PC-9 (cell line): ENCODE measurements at regions not wholly inside any gene's neighbourhood (a gene's known extent, or its start where the extent isn't known, plus 50 kb on each side); places are given as distances from the start of the nearest gene placed in this dataset.

ENCODE experiments used
- BruUV-seq: library from RNA; stranded (reverse); fragments of 400-500 nt; replicated peaks from 2 replicates; lab custom pipeline; 2021; lab: Mats Ljungman, UMichigan
- CTCF ChIA-PET: fragments of 300-600 bp; sonication (Branson Sonifier 250); formaldehyde crosslinking; loops from one replicate; lab custom pipeline; 2022; ENCODE audit warnings: antibody characterized with exemption; lab: Charles Lee
- POLR2A ChIA-PET: fragments of 300-600 bp; sonication (Branson Sonifier 250); formaldehyde crosslinking; loops from one replicate; lab custom pipeline; 2022; ENCODE audit warnings: antibody characterized with exemption; ENCODE audit not compliant: unreplicated experiment; lab: Charles Lee
- DNase-seq, 2 experiments: peaks; one replicate each; pipeline versions ENCODE4 v3.0.0 to v3.0.0-alpha.2; 2015 to 2022; ENCODE audit warnings: mixed read lengths in 1 of 2
- H2AFZ ChIP-seq: fragments of 200-600 bp; sonication (generic); 2 replicates; pipeline ENCODE4 v1.8.1; 2017; ENCODE audit warnings: antibody characterized with exemption
- H3F3A ChIP-seq: fragments of 200-600 bp; sonication (generic); 2 replicates; pipeline ENCODE4 v1.8.1; 2017; ENCODE audit warnings: antibody characterized with exemption, mild to moderate bottlenecking, low read depth; ENCODE audit not compliant: insufficient read depth
- H3K27ac ChIP-seq: fragments of 200-600 bp; sonication (generic); 2 replicates; pipeline ENCODE4 v1.6.1; 2016; ENCODE audit warnings: mixed run types
- H3K27me3 ChIP-seq: fragments of 200-600 bp; sonication (generic); 2 replicates; pipeline ENCODE4 v1.6.1; 2016; ENCODE audit warnings: low read depth, mixed run types; ENCODE audit not compliant: insufficient read depth
- H3K36me3 ChIP-seq: fragments of 200-600 bp; sonication (generic); 2 replicates; pipeline ENCODE4 v1.6.1; 2016; ENCODE audit warnings: low read depth, mixed run types
- H3K4me1 ChIP-seq: fragments of 200-600 bp; sonication (generic); replicated peaks from 2 replicates; pipeline ENCODE4 v1.6.1; 2016; ENCODE audit warnings: mixed run types; ENCODE audit not compliant: insufficient read depth
- H3K4me2 ChIP-seq: fragments of 200-600 bp; sonication (generic); 2 replicates; pipeline ENCODE4 v1.6.1; 2017; ENCODE audit warnings: mixed run types
- H3K4me3 ChIP-seq: fragments of 200-600 bp; sonication (generic); 2 replicates; pipeline ENCODE4 v1.6.1; 2016; ENCODE audit warnings: mixed run types
- H3K79me2 ChIP-seq: fragments of 200-600 bp; sonication (generic); 2 replicates; pipeline ENCODE4 v1.6.1; 2017; ENCODE audit warnings: low read depth, mixed run types
- H3K9me2 ChIP-seq: fragments of 200-600 bp; sonication (generic); 2 replicates; pipeline ENCODE4 v1.8.1; 2017; ENCODE audit warnings: mild to moderate bottlenecking; ENCODE audit not compliant: insufficient read depth
- H3K9me3 ChIP-seq: fragments of 200-600 bp; sonication (generic); 2 replicates; pipeline ENCODE4 v1.8.1; 2016; ENCODE audit warnings: low read depth; ENCODE audit not compliant: insufficient read depth
- H4K20me1 ChIP-seq: fragments of 200-600 bp; sonication (generic); 2 replicates; pipeline ENCODE4 v1.8.1; 2017; ENCODE audit not compliant: insufficient read depth
- CTCF ChIP-seq: fragments of 200-600 bp; sonication (generic); conservative IDR thresholded peaks from 2 replicates; pipeline ENCODE4 v1.6.1; 2017; ENCODE audit warnings: mixed run types, antibody characterized with exemption, mild to moderate bottlenecking, moderate library complexity
- EZH2 ChIP-seq: fragments of 200-600 bp; sonication (generic); IDR thresholded peaks from 2 replicates; pipeline ENCODE4 v1.8.0; 2017; ENCODE audit warnings: antibody characterized with exemption, low read depth
- intact Hi-C: fragments of 100-400 bp; cut with micrococcal nuclease; formaldehyde crosslinking; loops from one replicate; pipeline ENCODE4 v1.10.0; 2022; ENCODE audit not compliant: unreplicated experiment

DNA sequence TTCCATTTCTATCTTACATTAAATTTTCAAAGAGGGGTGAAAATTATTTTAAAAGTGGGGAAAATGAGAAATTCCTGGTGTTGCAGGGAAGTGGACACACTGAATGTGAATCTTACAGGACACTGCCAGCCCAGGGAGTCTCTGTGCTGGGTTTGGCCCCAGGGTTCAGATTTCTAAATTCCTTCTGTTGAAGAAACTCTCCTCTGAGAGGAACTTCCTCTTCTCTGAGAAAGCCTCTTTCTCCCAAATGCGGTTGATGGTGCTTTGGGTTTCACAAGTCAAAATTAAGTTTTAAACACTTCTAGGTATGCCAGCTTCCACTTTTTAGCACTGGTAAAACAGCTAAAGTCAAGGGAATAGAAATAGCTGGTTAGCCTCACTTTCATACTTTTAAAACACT is 317.9 kb upstream of the ITGA1 start:
- no peaks in the 10 kb centered on the region for H3K27me3 ChIP-seq
- H3F3A ChIP-seq, result no peaks in the 10 kb centered on the region
- no peak overlapping the region for H3K4me3 ChIP-seq
- H3K27ac ChIP-seq, result no peak overlapping the region
- CTCF ChIA-PET, result no interaction called here
- H4K20me1 ChIP-seq, result no peaks in the 10 kb centered on the region
- no peak for DNase-seq
- intact Hi-C loops, result no loop called here
- H3K4me1 ChIP-seq, result no peaks in the 10 kb centered on the region
- POLR2A ChIA-PET, result no interaction called here
- BruUV-seq, result no TSS peak
- no peaks in the 10 kb centered on the region for H3K79me2 ChIP-seq
- H2AFZ ChIP-seq, result no peak overlapping the region
- H3K9me2 ChIP-seq, result no peaks in the 10 kb centered on the region; the same call in 1 of the 2 replicates
- H3K4me2 ChIP-seq, result no peak overlapping the region
- no peaks in the 10 kb centered on the region for H3K36me3 ChIP-seq
- TF ChIP-seq CTCF (no peak), EZH2 (no peak)
- H3K9me3 ChIP-seq, result no peaks in the 10 kb centered on the region

DNA sequence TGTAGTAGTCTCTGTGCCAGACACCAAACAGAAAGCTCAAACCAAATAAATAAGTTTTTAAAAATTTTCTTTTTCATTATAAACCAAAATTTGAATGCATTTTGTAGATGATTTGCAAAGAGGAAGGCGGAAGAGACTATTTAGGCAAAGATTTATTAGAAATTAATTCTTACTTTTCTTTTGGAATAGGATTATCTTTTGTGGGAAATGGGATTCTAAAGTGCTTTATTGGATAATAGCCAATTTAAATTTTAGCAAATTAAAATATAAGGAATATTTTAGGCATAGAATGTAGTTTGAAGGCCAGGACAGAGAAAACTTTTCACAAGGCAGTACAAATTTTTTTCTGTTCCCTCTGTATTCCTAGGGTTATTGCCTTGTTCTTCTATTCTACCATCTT is 311.4 kb upstream of the ITGA1 start:
- H3K27me3 ChIP-seq, result no peaks in the 10 kb centered on the region
- ChIA-PET CTCF (no interaction called here), POLR2A (no interaction called here)
- DNase-seq, result no peak
- intact Hi-C loops, result no loop called here
- no peaks in the 10 kb centered on the region for H3K36me3 ChIP-seq
- H3F3A ChIP-seq, result no peaks in the 10 kb centered on the region
- H3K4me1 ChIP-seq, result no peaks in the 10 kb centered on the region
- H2AFZ ChIP-seq, result no peak overlapping the region
- no peaks in the 10 kb centered on the region for H4K20me1 ChIP-seq
- no peak overlapping the region for H3K4me3 ChIP-seq
- H3K4me2 ChIP-seq, result no peak overlapping the region
- no peaks in the 10 kb centered on the region for H3K79me2 ChIP-seq
- H3K9me3 ChIP-seq, result no peaks in the 10 kb centered on the region
- TF ChIP-seq EZH2 (no peak), CTCF (no peak)
- no peak overlapping the region for H3K27ac ChIP-seq
- H3K9me2 ChIP-seq, result no peaks in the 10 kb centered on the region
- BruUV-seq, result no TSS peak

DNA sequence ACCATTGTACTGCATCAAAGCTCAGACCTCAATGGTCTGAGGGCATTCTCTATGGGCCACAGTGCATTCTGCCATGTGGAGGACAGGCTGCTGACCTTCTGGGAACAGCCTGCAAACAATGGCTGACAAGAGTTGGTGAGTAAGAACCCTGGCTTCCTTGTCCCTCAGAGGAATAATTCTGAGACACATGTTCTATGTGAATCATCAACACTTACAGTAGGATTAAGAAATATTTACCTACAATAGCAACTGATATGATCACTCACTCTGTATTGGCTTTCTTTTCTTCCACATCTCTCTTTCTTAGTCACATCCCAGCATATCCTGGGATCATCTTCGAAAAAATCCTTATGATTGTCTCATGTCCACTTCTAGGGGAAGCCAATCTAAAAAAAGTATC is 306.5 kb upstream of the ITGA1 start:
- Histone ChIP-seq H3F3A (no peaks in the 10 kb centered on the region), H4K20me1 (no peaks in the 10 kb centered on the region), H3K4me2 (no peak overlapping the region), H3K27me3 (no peaks in the 10 kb centered on the region), H3K9me2 (no peaks in the 10 kb centered on the region), H3K4me1 (no peaks in the 10 kb centered on the region), H3K27ac (no peak overlapping the region), H2AFZ (no peak overlapping the region), H3K36me3 (no peaks in the 10 kb centered on the region), H3K4me3 (no peak overlapping the region), H3K79me2 (no peaks in the 10 kb centered on the region), H3K9me3 (no peaks in the 10 kb centered on the region)
- ChIA-PET POLR2A (no interaction called here), CTCF (no interaction called here)
- DNase-seq, result no peak
- intact Hi-C loops, result no loop called here
- no peak for TF ChIP-seq EZH2
- no peak for TF ChIP-seq CTCF
- no TSS peak for BruUV-seq
